Trophoblast cell (in vitro differentiated cells and primary cell): ENCODE measurements at regions not wholly inside any gene's neighbourhood (a gene's known extent, or its start where the extent isn't known, plus 50 kb on each side); places are given as distances from the start of the nearest gene placed in this dataset.

Source experiments
- DNase-seq, 2 donors: peaks; one replicate each; pipeline ENCODE4 v3.0.0-alpha.2; 2016
- H2AFZ ChIP-seq: 2 replicates; pipeline ENCODE4 v1.6.1; 2013; ENCODE audit warnings: low read length, moderate library complexity, mild to moderate bottlenecking; ENCODE audit not compliant: insufficient read depth, poor library complexity
- H2AK5ac ChIP-seq: 2 replicates; pipeline ENCODE4 v1.6.1; 2013; ENCODE audit warnings: mild to moderate bottlenecking, low read length
- H2BK120ac ChIP-seq: 2 replicates; pipeline ENCODE4 v1.6.1; 2013; ENCODE audit warnings: low read length, mild to moderate bottlenecking, moderate library complexity; ENCODE audit not compliant: insufficient read depth, poor library complexity
- H2BK12ac ChIP-seq: 2 replicates; pipeline ENCODE4 v1.6.1; 2013; ENCODE audit warnings: mild to moderate bottlenecking, low read length, moderate library complexity
- H2BK5ac ChIP-seq: 2 replicates; pipeline ENCODE4 v1.6.1; 2013; ENCODE audit warnings: low read length, low read depth, moderate library complexity, mild to moderate bottlenecking; ENCODE audit not compliant: poor library complexity
- H3K14ac ChIP-seq: 2 replicates; pipeline ENCODE4 v1.6.1; 2013; ENCODE audit warnings: mild to moderate bottlenecking, low read length
- H3K18ac ChIP-seq: 2 replicates; pipeline ENCODE4 v1.6.1; 2013; ENCODE audit warnings: mild to moderate bottlenecking, low read length
- H3K23ac ChIP-seq: 2 replicates; pipeline ENCODE4 v1.6.1; 2013; ENCODE audit warnings: low read length
- H3K27ac ChIP-seq: 2 replicates; pipeline ENCODE4 v1.5.1; 2013; ENCODE audit warnings: low read depth, mild to moderate bottlenecking, inconsistent platforms, low read length, moderate library complexity
- H3K27me3 ChIP-seq: 2 replicates; pipeline ENCODE4 v1.6.1; 2013; ENCODE audit warnings: inconsistent platforms, mild to moderate bottlenecking, low read length, moderate library complexity; ENCODE audit not compliant: insufficient read depth
- H3K36me3 ChIP-seq, 2 experiments: 1 replicate in 1 of 2; 2 replicates in 1 of 2; pipeline ENCODE4 v1.6.1; 2013; ENCODE audit warnings: low read length in 2 of 2, mild to moderate bottlenecking in 2 of 2, moderate library complexity in 1 of 2; ENCODE audit not compliant: insufficient read depth in 2 of 2, control insufficient read depth in 1 of 2
- H3K4ac ChIP-seq: 2 replicates; pipeline ENCODE4 v1.6.1; 2013; ENCODE audit warnings: low read depth, mild to moderate bottlenecking, low read length, moderate library complexity
- H3K4me1 ChIP-seq, 2 experiments: 1 replicate in 1 of 2; 2 replicates in 1 of 2; pipeline ENCODE4 v1.6.1; 2013; ENCODE audit warnings: low read length in 2 of 2, mild to moderate bottlenecking in 2 of 2, moderate library complexity in 1 of 2; ENCODE audit not compliant: insufficient read depth in 2 of 2, control insufficient read depth in 1 of 2
- H3K4me2 ChIP-seq: 2 replicates; pipeline ENCODE4 v1.6.1; 2013; ENCODE audit warnings: inconsistent platforms, mild to moderate bottlenecking, low read length, moderate library complexity
- H3K4me3 ChIP-seq: 2 replicates; pipeline ENCODE4 v1.5.1; 2013; ENCODE audit warnings: mild to moderate bottlenecking, low read depth, low read length, inconsistent platforms
- H3K79me1 ChIP-seq: one replicate; pipeline ENCODE4 v1.6.1; 2013; ENCODE audit warnings: low read length
- H3K79me2 ChIP-seq: 2 replicates; pipeline ENCODE4 v1.6.1; 2013; ENCODE audit warnings: low read length, mild to moderate bottlenecking; ENCODE audit not compliant: control insufficient read depth, insufficient read depth, poor library complexity
- H3K9ac ChIP-seq: 2 replicates; pipeline ENCODE4 v1.6.1; 2013; ENCODE audit warnings: mild to moderate bottlenecking, low read length
- H3K9me3 ChIP-seq: 2 replicates; pipeline ENCODE4 v1.6.1; 2013; ENCODE audit warnings: low read depth, mild to moderate bottlenecking, control low read depth, inconsistent platforms, low read length; ENCODE audit not compliant: insufficient read depth
- H4K12ac ChIP-seq: 2 replicates; pipeline ENCODE4 v1.6.1; 2013; ENCODE audit warnings: low read depth, mild to moderate bottlenecking, low read length, moderate library complexity
- H4K8ac ChIP-seq: 2 replicates; pipeline ENCODE4 v1.6.1; 2013; ENCODE audit warnings: low read depth, mild to moderate bottlenecking, low read length, moderate library complexity
- H4K91ac ChIP-seq: one replicate; pipeline ENCODE4 v1.6.1; 2013; ENCODE audit warnings: low read depth, mild to moderate bottlenecking, low read length, moderate library complexity
- WGBS: extraction: QIAGEN DNeasy Blood & Tissue Kit; methylation state at CpG from one replicate; pipeline ENCODE4 v1.1.7; 2013; ENCODE audit warnings: missing lambda C conversion rate; ENCODE audit not compliant: insufficient read length, insufficient coverage; ENCODE audit errors: extremely low coverage; 5-methylcytosine and 5-hydroxymethylcytosine counted together

- no peak overlapping the region for H3K27ac ChIP-seq
- no peak overlapping the region for H3K4ac ChIP-seq
- H2BK5ac ChIP-seq = no peak overlapping the region
- H4K8ac ChIP-seq = peak overlapping the region; percentile 42
- H3K9ac ChIP-seq = no peak overlapping the region
- H2BK12ac ChIP-seq = no peak overlapping the region
- H3K79me1 ChIP-seq = no peaks in the 10 kb centered on the region
- H3K27me3 ChIP-seq = no peaks in the 10 kb centered on the region
- no peak overlapping the region for H4K91ac ChIP-seq
- H3K18ac ChIP-seq = no peak overlapping the region
- no peak overlapping the region for H4K12ac ChIP-seq
- H3K4me2 ChIP-seq = no peak overlapping the region
- H2AFZ ChIP-seq = no peak overlapping the region
- H3K23ac ChIP-seq = no peak overlapping the region
- H2AK5ac ChIP-seq = no peak overlapping the region
- no peak for DNase-seq
- no peaks in the 10 kb centered on the region for H3K79me2 ChIP-seq
- H3K4me1 ChIP-seq = peaks cover 0 to 2% of the 10 kb centered on the region in 2 experiments
- no peak overlapping the region for H2BK120ac ChIP-seq
- WGBS = no CpG with 5 or more reads among the region's 2 CpGs
- H3K4me3 ChIP-seq = no peak overlapping the region
- no peaks in the 10 kb centered on the region for H3K9me3 ChIP-seq
- H3K36me3 ChIP-seq = no peaks in the 10 kb centered on the region
- H3K14ac ChIP-seq = no peak overlapping the region
Observed at GRCh38 chr3:24641628-24642027, 147.0 kb upstream of the THRB start.

DNA sequence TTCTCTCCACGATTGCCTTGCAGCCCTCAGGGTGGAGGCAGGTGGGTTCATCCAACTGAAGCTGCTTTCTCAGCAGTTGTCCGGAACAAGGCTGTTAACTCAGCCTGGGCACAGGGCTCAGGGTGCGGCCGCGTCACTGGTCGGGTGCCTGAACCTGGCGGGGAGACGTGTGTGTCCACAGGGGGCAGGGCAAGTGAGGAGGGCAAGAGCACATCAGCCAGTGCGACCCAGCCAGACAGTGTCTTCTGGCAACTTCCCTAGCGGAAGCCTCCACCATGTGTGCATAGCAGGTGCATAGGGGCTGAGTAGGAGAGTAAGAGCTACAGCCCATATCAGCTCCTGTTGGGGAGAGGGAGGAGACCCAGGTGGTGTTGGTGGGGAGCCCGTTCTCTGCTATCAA is 150.4 kb upstream of the THRB start:
- H3K36me3 ChIP-seq = no peaks in the 10 kb centered on the region
- H3K4me1 ChIP-seq = no peaks in the 10 kb centered on the region
- no peaks in the 10 kb centered on the region for H3K27me3 ChIP-seq
- H3K4me2 ChIP-seq = no peak overlapping the region
- H2BK12ac ChIP-seq = no peak overlapping the region
- H4K12ac ChIP-seq = no peak overlapping the region
- H3K27ac ChIP-seq = no peak overlapping the region
- H3K4me3 ChIP-seq = no peak overlapping the region
- H3K9ac ChIP-seq = peak overlapping the region; percentile 55
- H3K79me2 ChIP-seq = no peaks in the 10 kb centered on the region
- H2BK120ac ChIP-seq = no peak overlapping the region
- no peaks in the 10 kb centered on the region for H3K9me3 ChIP-seq
- H2AFZ ChIP-seq = no peak overlapping the region
- H3K79me1 ChIP-seq = no peaks in the 10 kb centered on the region
- DNase-seq = no peak
- no peak overlapping the region for H4K91ac ChIP-seq
- H3K14ac ChIP-seq = no peak overlapping the region
- H2AK5ac ChIP-seq = no peak overlapping the region
- no peak overlapping the region for H3K23ac ChIP-seq
- WGBS = no CpG with 5 or more reads among the region's 11 CpGs
- no peak overlapping the region for H3K18ac ChIP-seq
- H2BK5ac ChIP-seq = no peak overlapping the region
- no peak overlapping the region for H3K4ac ChIP-seq
- H4K8ac ChIP-seq = no peak overlapping the region

- no CpG with 5 or more reads among the region's 2 CpGs for WGBS
- H3K18ac ChIP-seq = no peak overlapping the region
- no peak overlapping the region for H2AFZ ChIP-seq
- H3K23ac ChIP-seq = no peak overlapping the region
- no peak overlapping the region for H2AK5ac ChIP-seq
- no peak overlapping the region for H3K14ac ChIP-seq
- no peak overlapping the region for H3K9ac ChIP-seq
- no peak overlapping the region for H2BK12ac ChIP-seq
- H3K79me2 ChIP-seq = no peaks in the 10 kb centered on the region
- H3K4me2 ChIP-seq = no peak overlapping the region
- no peak overlapping the region for H2BK120ac ChIP-seq
- H3K27ac ChIP-seq = no peak overlapping the region
- no peaks in the 10 kb centered on the region for H3K36me3 ChIP-seq
- no peak for DNase-seq
- no peaks in the 10 kb centered on the region for H3K4me1 ChIP-seq
- no peak overlapping the region for H2BK5ac ChIP-seq
- H4K12ac ChIP-seq = no peak overlapping the region
- H3K4ac ChIP-seq = no peak overlapping the region
- H3K4me3 ChIP-seq = no peak overlapping the region
- H3K27me3 ChIP-seq = no peaks in the 10 kb centered on the region
- H4K91ac ChIP-seq = no peak overlapping the region
- H3K79me1 ChIP-seq = no peaks in the 10 kb centered on the region
- no peaks in the 10 kb centered on the region for H3K9me3 ChIP-seq
- no peak overlapping the region for H4K8ac ChIP-seq
Observed at GRCh38 chr3:24646790-24647189, 152.1 kb upstream of the THRB start.

GRCh38 chr3:24648063-24648462 is 153.4 kb upstream of the THRB start:
- H3K4me2 ChIP-seq = no peak overlapping the region

More at GRCh38 chr3:24648063-24648462, 153.4 kb upstream of the THRB start:
- no peak overlapping the region for H2BK12ac ChIP-seq
- H4K91ac ChIP-seq = no peak overlapping the region
- no peak overlapping the region for H4K8ac ChIP-seq
- H3K4me1 ChIP-seq = no peaks in the 10 kb centered on the region
- H3K79me2 ChIP-seq = no peaks in the 10 kb centered on the region
- H2BK120ac ChIP-seq = no peak overlapping the region
- no peak overlapping the region for H2AK5ac ChIP-seq
- H3K27ac ChIP-seq = no peak overlapping the region
- no peak for DNase-seq
- no peaks in the 10 kb centered on the region for H3K79me1 ChIP-seq
- no peak overlapping the region for H3K18ac ChIP-seq
- no CpG with 5 or more reads among the region's 2 CpGs for WGBS
- no peak overlapping the region for H3K4me3 ChIP-seq
- no peaks in the 10 kb centered on the region for H3K9me3 ChIP-seq
- no peaks in the 10 kb centered on the region for H3K36me3 ChIP-seq
- no peaks in the 10 kb centered on the region for H3K27me3 ChIP-seq
- no peak overlapping the region for H3K14ac ChIP-seq
- H3K4ac ChIP-seq = no peak overlapping the region
- no peak overlapping the region for H2AFZ ChIP-seq
- no peak overlapping the region for H2BK5ac ChIP-seq
- H4K12ac ChIP-seq = no peak overlapping the region
- H3K23ac ChIP-seq = no peak overlapping the region
- no peak overlapping the region for H3K9ac ChIP-seq
